K562 (cell line): ENCODE measurements at regions not wholly inside any gene's neighbourhood (a gene's known extent, or its start where the extent isn't known, plus 50 kb on each side); places are given as distances from the start of the nearest gene placed in this dataset.

ENCODE experiments used
- ATAC-seq: fragments of 200-7000 bp; cut with Tn5 transposase; 3 replicates; pipeline ENCODE4 v1.9.1; 2020; ENCODE audit warnings: moderate library complexity
- BruUV-seq: library from RNA; stranded (reverse); fragments of 400-500 nt; replicated peaks from 2 replicates; lab custom pipeline; 2021; lab: Mats Ljungman, UMichigan
- CTCF ChIA-PET: fragments of 300-600 bp; formaldehyde crosslinking; extraction: SDS; loops from one replicate; lab custom pipeline; 2021; ENCODE audit warnings: low intra/inter-chr PET ratio; lab: Yijun Ruan, JAX
- POLR2A ChIA-PET: fragments of 300-600, 350-650 bp; sonication (Branson Sonifier 250); formaldehyde crosslinking; extraction: SDS; loops from one replicate; lab custom pipeline; 2021; ENCODE audit warnings: antibody characterized with exemption, inconsistent platforms; lab: Yijun Ruan, JAX
- DNase-seq, 4 experiments: peaks; one replicate each; pipeline versions ENCODE4 v3.0.0 to v3.0.0-alpha.2; 2011 to 2018; ENCODE audit warnings: low spot score in 3 of 4, mixed read lengths in 3 of 4; ENCODE audit errors: extremely low read depth in 1 of 4
- FAIRE-seq: peaks from 2 replicates; lab custom pipeline; 2011; peaks lifted over from hg19 to GRCh38; lab: Jason Lieb, UNC
- H2AFZ ChIP-seq: 2 replicates; pipeline ENCODE4 v1.6.0; 2011; ENCODE audit warnings: low read depth, low read length, control low read depth, inconsistent platforms
- H3K27ac ChIP-seq: fragments of 200-600 bp; 3 replicates; pipeline ENCODE4 v1.8.0; 2011; ENCODE audit warnings: low read depth, mild to moderate bottlenecking, control low read depth, inconsistent platforms, low read length, moderate library complexity, mixed read lengths; ENCODE audit errors: extremely low read depth
- H3K27me3 ChIP-seq, 2 experiments: fragments of 300-600 bp in 1 of 2; 2 replicates in 1 of 2; 3 replicates in 1 of 2; pipeline versions ENCODE4 v1.6.0 to v1.8.0; 2011; ENCODE audit warnings: inconsistent platforms in 2 of 2, low read length in 2 of 2, mild to moderate bottlenecking in 1 of 2, mixed read lengths in 1 of 2, moderate library complexity in 1 of 2; ENCODE audit not compliant: control insufficient read depth in 2 of 2, insufficient read depth in 2 of 2
- H3K36me3 ChIP-seq: fragments of 300-600 bp; 3 replicates; pipeline ENCODE4 v1.8.0; 2011; ENCODE audit warnings: mild to moderate bottlenecking, low read length, inconsistent platforms; ENCODE audit not compliant: control insufficient read depth, insufficient read depth
- H3K4me1 ChIP-seq, 2 experiments: fragments of 200-600 bp in 1 of 2; replicated peaks in 1 of 2; 2 replicates in 1 of 2; 3 replicates in 1 of 2; pipeline versions ENCODE4 v1.5.1 to v1.8.0; 2011; ENCODE audit warnings: inconsistent platforms in 2 of 2, low read length in 2 of 2, mild to moderate bottlenecking in 1 of 2, mixed read lengths in 1 of 2, moderate library complexity in 1 of 2; ENCODE audit not compliant: control insufficient read depth in 2 of 2, insufficient read depth in 2 of 2
- H3K4me2 ChIP-seq: 2 replicates; pipeline ENCODE4 v1.6.1; 2011; ENCODE audit warnings: low read length, control low read depth, inconsistent platforms, mixed read lengths; ENCODE audit not compliant: insufficient read depth
- H3K4me3 ChIP-seq: fragments of 200-600 bp; sonication (generic), shearing (Covaris generic); 2 replicates; pipeline ENCODE4 v1.5.1; 2016; ENCODE audit warnings: control low read depth, inconsistent platforms
- H3K79me2 ChIP-seq: fragments of 200-600 bp; 3 replicates; pipeline ENCODE4 v1.8.0; 2011; ENCODE audit warnings: low read length, inconsistent platforms; ENCODE audit not compliant: control insufficient read depth, insufficient read depth
- H3K9ac ChIP-seq, 2 experiments: 2 replicates each; pipeline versions ENCODE4 v1.6.0 to v1.6.1; 2011; ENCODE audit warnings: low read depth in 2 of 2, low read length in 2 of 2, control low read depth in 1 of 2, inconsistent platforms in 1 of 2, mild to moderate bottlenecking in 1 of 2, mixed read lengths in 1 of 2; ENCODE audit not compliant: insufficient read depth in 1 of 2
- H3K9me1 ChIP-seq: one replicate; pipeline ENCODE4 v1.6.0; 2011; ENCODE audit warnings: inconsistent platforms, mild to moderate bottlenecking, low read length, moderate library complexity; ENCODE audit not compliant: control insufficient read depth, insufficient read depth
- H3K9me3 ChIP-seq: replicated peaks from 2 replicates; pipeline ENCODE4 v1.5.1; 2011; ENCODE audit warnings: low read depth, low read length, inconsistent platforms; ENCODE audit not compliant: control insufficient read depth, insufficient read depth
- H4K20me1 ChIP-seq: replicated peaks from 2 replicates; pipeline ENCODE4 v1.6.1; 2011; ENCODE audit warnings: low read length, inconsistent platforms, mixed read lengths; ENCODE audit not compliant: control insufficient read depth, insufficient read depth
- ADNP ChIP-seq: fragments of 200-800 bp; sonication (Bioruptor generic); IDR thresholded peaks from 2 replicates; pipeline ENCODE4 v1.6.1; 2016; ENCODE audit warnings: missing genetic modification characterization, missing compliant biosample characterization
- BCL6 ChIP-seq: fragments of 250-450 bp; sonication (Bioruptor Pico); IDR thresholded peaks from 2 replicates; pipeline ENCODE4 v1.4.0; 2020
- BRD9 ChIP-seq: fragments of 450-650 bp; IDR thresholded peaks from 2 replicates; pipeline ENCODE4 v1.6.1; 2018; ENCODE audit warnings: low read depth; ENCODE audit not compliant: partially characterized antibody
- DPF2 ChIP-seq: fragments of 450-650 bp; IDR thresholded peaks from 2 replicates; pipeline ENCODE4 v1.6.1; 2016
- ETS2 ChIP-seq: IDR thresholded peaks from 2 replicates; pipeline ENCODE4 v1.6.1; 2016; ENCODE audit warnings: borderline replicate concordance, missing genetic modification characterization, mild to moderate bottlenecking, moderate library complexity, missing compliant biosample characterization; ENCODE audit not compliant: poor library complexity, severe bottlenecking
- GTF2F1 ChIP-seq: IDR thresholded peaks from 2 replicates; pipeline ENCODE4 v1.6.1; 2011; ENCODE audit warnings: low read depth, low read length, improper control_type of control experiment
- HMG20A ChIP-seq: fragments of 450-650 bp; formaldehyde crosslinking; conservative IDR thresholded peaks from 2 replicates; pipeline ENCODE4 v1.4.0; 2020; ENCODE audit warnings: mild to moderate bottlenecking, mixed read lengths
- ILK ChIP-seq: fragments of 450-650 bp; IDR thresholded peaks from 2 replicates; pipeline ENCODE4 v1.6.1; 2016; ENCODE audit warnings: missing genetic modification characterization, low read depth, mild to moderate bottlenecking, missing compliant biosample characterization, moderate library complexity, borderline replicate concordance
- KAT8 ChIP-seq: fragments of 450-650 bp; IDR thresholded peaks from 2 replicates; pipeline ENCODE4 v1.6.1; 2016; ENCODE audit warnings: low read depth, mild to moderate bottlenecking
- MAFF ChIP-seq: IDR thresholded peaks from 2 replicates; pipeline ENCODE4 v1.6.1; 2012; ENCODE audit warnings: low read length, improper control_type of control experiment
- RBBP5 ChIP-seq: fragments of 200-600 bp; sonication (generic); IDR thresholded peaks from 2 replicates; pipeline ENCODE4 v1.6.1; 2012; ENCODE audit warnings: borderline replicate concordance, mild to moderate bottlenecking, low read length, control low read depth, inconsistent platforms; ENCODE audit not compliant: insufficient read depth, poor library complexity, severe bottlenecking
- SMARCB1 ChIP-seq: IDR thresholded peaks from 2 replicates; pipeline ENCODE4 v1.6.1; 2011; ENCODE audit warnings: improper control_type of control experiment, low read depth; ENCODE audit not compliant: insufficient read length
- SMARCE1 ChIP-seq: fragments of 450-650 bp; IDR thresholded peaks from 2 replicates; pipeline ENCODE4 v1.7.1; 2016; ENCODE audit warnings: mild to moderate bottlenecking
- TAF1 ChIP-seq: IDR thresholded peaks from 2 replicates; pipeline ENCODE4 v1.6.1; 2011; ENCODE audit warnings: mild to moderate bottlenecking, low read length, moderate library complexity; ENCODE audit not compliant: insufficient read depth, control insufficient read depth, severe bottlenecking; ENCODE audit errors: extremely low read depth
- TARDBP ChIP-seq: fragments of 450-650 bp; IDR thresholded peaks from 2 replicates; pipeline ENCODE4 v1.6.1; 2016
- XRCC3 ChIP-seq: fragments of 450-650 bp; IDR thresholded peaks from 2 replicates; pipeline ENCODE4 v1.6.1; 2017; ENCODE audit warnings: mild to moderate bottlenecking, moderate library complexity
- YBX1 ChIP-seq: fragments of 450-650 bp; IDR thresholded peaks from 2 replicates; pipeline ENCODE4 v1.7.1; 2016; ENCODE audit warnings: mild to moderate bottlenecking
- ZNF140 ChIP-seq: fragments of 250-450 bp; sonication (Bioruptor Pico); IDR thresholded peaks from 2 replicates; pipeline ENCODE4 v1.8.0; 2021; ENCODE audit warnings: moderate library complexity, mild to moderate bottlenecking, inconsistent platforms
- ZNF197 ChIP-seq: fragments of 200-800 bp; sonication (Bioruptor generic); IDR thresholded peaks from 2 replicates; pipeline ENCODE4 v1.6.1; 2016; ENCODE audit warnings: low read depth, missing genetic modification characterization, missing compliant biosample characterization
- ZNF316 ChIP-seq: fragments of 450-650 bp; IDR thresholded peaks from 2 replicates; pipeline ENCODE4 v1.6.1; 2016
- ZNF696 ChIP-seq: fragments of 250-450 bp; sonication (Bioruptor Pico); conservative IDR thresholded peaks from 2 replicates; pipeline ENCODE4 v1.4.0; 2020; ENCODE audit warnings: mild to moderate bottlenecking, moderate library complexity
- ZNF707 ChIP-seq: fragments of 250-450 bp; sonication (Bioruptor Pico); conservative IDR thresholded peaks from 2 replicates; pipeline ENCODE4 v1.8.0; 2022; ENCODE audit warnings: inconsistent platforms, mild to moderate bottlenecking, moderate library complexity
- ZNF79 ChIP-seq: fragments of 250-450 bp; sonication (Bioruptor Pico); IDR thresholded peaks from 2 replicates; pipeline ENCODE4 v1.4.0; 2020; ENCODE audit warnings: low read depth, mild to moderate bottlenecking, moderate library complexity
- in situ Hi-C: fragments of 300-500 bp; cut with MboI; formaldehyde crosslinking; loops from 4 replicates; pipeline ENCODE4 v1.15.0; 2018; ENCODE audit warnings: inconsistent platforms, mixed read lengths
- intact Hi-C: fragments of 100-400 bp; cut with micrococcal nuclease; formaldehyde crosslinking; loops from 2 replicates; pipeline ENCODE4 v1.14.2; 2022
- TF ChIP-seq, protein P1 (sequence below): fragments of 250-450 bp; sonication (Bioruptor Pico); IDR thresholded peaks from 2 replicates; pipeline ENCODE4 v1.8.0; 2021; ENCODE audit warnings: moderate library complexity, mild to moderate bottlenecking, inconsistent platforms

DNA sequence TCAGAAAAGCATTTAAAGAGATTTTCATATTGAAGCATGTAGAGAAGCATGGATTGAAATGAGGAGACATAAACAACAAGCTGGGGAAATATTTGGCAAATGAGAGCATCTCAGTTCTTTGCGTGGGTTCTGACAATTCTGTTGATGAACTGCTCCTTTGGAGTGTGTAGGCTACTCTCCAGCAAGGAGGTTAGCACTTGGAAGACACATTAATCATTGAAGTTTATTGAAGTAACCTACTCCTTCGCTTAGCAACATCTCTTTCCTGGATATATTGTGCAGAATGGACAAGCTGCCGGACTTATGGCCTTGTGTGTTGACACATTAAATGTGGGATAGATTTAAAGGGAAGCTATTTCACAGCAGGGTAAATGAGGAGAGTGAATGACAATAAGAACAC is 354.5 kb upstream of the VWC2 start (continued):
- TF ChIP-seq, protein P1, sequence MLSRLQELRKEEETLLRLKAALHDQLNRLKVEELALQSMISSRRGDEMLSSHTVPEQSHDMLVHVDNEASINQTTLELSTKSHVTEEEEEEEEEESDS (CRISPR knock-in tag): no peak
- TF ChIP-seq GTF2F1 (no peak), ILK (tag) (no peak), ZNF696 (no peak), ZNF197 (CRISPR knock-in tag) (no peak), ZNF140 (CRISPR knock-in tag) (no peak), TARDBP (no peak), SMARCE1 (no peak), KAT8 (no peak), RBBP5 (no peak), TAF1 (no peak)

DNA sequence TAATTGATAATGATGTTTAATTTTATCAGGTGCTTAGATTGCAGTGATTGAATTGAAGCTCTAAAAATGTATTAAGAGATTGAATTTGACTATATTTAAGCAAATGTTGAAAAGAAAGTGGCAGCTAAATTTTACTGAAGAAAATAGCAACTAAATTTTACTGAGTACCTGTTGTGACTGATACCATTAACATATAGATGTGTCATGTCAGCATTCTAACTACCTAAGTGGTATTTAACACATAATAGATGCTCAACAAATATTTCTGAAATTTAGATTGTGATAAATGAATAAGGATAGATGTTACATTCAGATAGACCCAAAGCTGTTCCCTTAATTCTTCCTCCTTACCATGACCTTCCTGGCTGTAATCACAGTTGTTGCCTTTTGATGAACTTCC is 350.9 kb upstream of the VWC2 start:
- Histone ChIP-seq H3K4me2 (no peak overlapping the region), H3K9me1 (no peaks in the 10 kb centered on the region), H3K9me3 (no peaks in the 10 kb centered on the region; the same call in 1 of the 2 replicates), H3K27ac (no peak overlapping the region), H3K9ac (no peak overlapping the region), H2AFZ (no peak overlapping the region), H3K79me2 (no peaks in the 10 kb centered on the region), H3K27me3 (no peaks in the 10 kb centered on the region), H4K20me1 (no peaks in the 10 kb centered on the region), H3K4me1 (no peaks in the 10 kb centered on the region), H3K36me3 (no peaks in the 10 kb centered on the region), H3K4me3 (no peak overlapping the region)
- ATAC-seq (no peak), FAIRE-seq (no peak), DNase-seq (no peak)
- intact Hi-C loops (no loop called here), in situ Hi-C loops (no loop called here)
- TF ChIP-seq ZNF79 (CRISPR knock-in tag) (no peak), BRD9 (no peak), XRCC3 (no peak), YBX1 (no peak), ZNF316 (peak; percentile 43; the same call in 1 of the 2 replicates), MAFF (peak; percentile 33; the same call in 1 of the 2 replicates), SMARCB1 (no peak), DPF2 (no peak), BCL6 (CRISPR knock-in tag) (no peak), ETS2 (tag) (no peak), ZNF707 (CRISPR knock-in tag) (no peak), HMG20A (no peak), ADNP (tag) (no peak)
- CTCF ChIA-PET: no interaction called here
- BruUV-seq: no TSS peak
- POLR2A ChIA-PET: no interaction called here
